HG02759 (cell line): ENCODE measurements at regions not wholly inside any gene's neighbourhood (a gene's known extent, or its start where the extent isn't known, plus 50 kb on each side); places are given as distances from the start of the nearest gene placed in this dataset.

ENCODE experiments used
- ATAC-seq: cut with Tn5 transposase; IDR thresholded peaks from one replicate; pipeline ENCODE4 v1.9.1; 2021; ENCODE audit warnings: mild to moderate bottlenecking, moderate library complexity; ENCODE audit not compliant: unreplicated experiment

- ATAC-seq = no peak
These were observed 72.2 kb upstream of the TAF1B start for GRCh38 chr2:9771101-9771449.

DNA sequence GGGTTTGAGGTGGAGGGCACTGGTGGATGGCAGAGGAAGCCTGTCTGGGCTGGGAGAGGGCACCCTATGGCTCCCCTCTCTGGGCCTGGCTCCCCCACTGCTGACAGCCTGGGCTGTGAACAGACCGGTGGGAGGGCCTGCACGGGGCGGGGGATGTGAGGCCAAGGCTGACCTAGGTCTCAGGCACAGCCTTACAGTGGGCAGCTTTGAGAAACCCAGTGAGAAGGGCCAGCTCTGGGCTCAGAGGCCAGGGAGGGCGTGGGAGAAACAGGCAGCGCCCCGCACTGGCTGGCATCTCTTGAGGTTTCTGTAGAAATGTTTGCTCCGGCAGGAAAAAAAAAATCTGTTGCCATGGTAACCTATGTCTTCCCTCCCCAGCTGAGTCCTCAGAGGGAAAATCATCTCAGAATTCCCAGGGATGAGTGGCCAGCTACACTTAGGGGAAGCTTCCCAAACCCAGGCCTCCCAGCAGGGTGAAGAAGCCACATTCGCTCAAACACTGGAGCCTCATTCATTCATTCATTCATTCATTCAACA is 71.7 kb upstream of the TAF1B start:
- ATAC-seq = no peak

GRCh38 chr2:9772035-9772998 is 71.0 kb upstream of the TAF1B start:
- no peak for ATAC-seq

DNA sequence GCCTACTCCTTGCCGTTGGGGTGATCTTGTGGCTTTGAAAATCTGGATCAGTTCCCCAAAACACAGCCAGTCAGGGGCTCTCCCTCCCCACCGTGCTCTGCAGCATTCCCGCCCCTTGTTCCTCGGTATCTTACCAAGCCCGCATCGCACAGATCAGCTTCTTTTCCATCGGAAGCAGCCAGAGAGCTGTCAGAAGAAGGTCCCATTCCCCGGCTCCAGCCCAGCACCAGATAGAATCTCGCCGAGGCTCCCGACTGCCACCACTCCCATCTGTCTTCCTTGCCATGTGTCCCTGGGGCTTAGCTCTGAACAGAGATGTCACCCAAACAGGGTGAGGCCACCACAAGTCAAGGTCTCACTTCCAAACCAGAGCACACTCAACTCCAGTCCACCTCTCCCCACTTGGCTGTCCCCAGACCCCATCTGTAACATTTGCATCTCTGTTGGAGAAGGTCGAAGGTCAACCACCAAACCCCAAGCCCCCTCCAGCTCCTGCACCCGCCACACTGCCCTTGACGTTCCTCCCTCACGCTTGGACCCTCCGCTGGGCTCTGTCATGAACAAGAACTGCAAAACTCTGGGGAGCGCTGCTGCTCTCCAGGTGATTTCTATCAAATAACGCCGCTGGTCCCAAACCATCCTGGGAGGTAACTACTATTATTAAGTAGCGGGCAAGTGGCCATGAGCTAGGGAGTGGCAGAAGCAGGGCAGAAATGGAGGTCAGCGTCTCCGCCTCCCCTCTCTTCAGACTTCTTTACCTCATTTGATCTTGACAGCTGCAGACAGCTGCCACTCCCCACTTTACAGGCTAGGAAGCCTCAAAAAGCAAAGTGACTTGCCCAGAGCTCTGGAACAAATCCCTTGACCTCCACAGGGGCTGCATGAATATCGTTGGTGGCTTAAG is 70.0 kb upstream of the TAF1B start:
- ATAC-seq = no peak

DNA sequence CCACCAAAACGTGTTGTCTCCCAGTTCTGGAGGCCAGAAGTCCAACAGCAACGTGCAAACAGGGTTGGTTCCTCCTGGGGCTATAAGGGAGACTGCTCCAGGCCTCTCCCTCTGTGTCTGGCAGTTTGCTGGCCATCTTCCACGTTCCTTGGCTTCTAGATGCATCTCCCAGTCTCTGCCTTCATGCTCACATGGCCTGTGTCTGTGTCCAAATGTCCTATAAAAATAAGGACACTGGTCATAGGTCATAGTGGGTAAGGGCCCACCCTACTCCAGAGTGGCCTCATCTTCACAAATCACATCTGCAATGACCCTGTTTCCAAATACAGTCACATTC is 69.4 kb upstream of the TAF1B start:
- no peak for ATAC-seq

- no peak for ATAC-seq
These were observed 69.0 kb upstream of the TAF1B start for GRCh38 chr2:9774266-9774665.

DNA sequence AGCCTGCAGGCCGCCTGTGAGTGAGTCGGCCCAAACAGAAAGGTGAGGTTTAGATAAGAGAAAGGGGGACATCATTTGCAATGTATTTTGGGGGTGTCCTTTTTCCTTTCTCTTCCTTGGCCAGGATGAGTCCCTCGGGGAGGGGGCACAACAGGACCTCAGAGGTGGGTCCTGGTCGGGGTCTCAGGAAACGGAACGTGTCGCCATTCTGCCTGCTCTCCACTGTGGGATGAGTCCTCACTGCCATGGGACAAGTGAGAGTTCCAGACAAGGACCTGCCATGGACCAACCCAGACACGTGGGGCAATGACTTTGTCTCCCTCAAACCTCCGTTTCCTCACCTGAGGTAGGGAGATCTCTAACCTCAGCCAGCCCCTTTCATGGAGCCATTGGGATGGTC is 67.9 kb upstream of the TAF1B start:
- no peak for ATAC-seq

DNA sequence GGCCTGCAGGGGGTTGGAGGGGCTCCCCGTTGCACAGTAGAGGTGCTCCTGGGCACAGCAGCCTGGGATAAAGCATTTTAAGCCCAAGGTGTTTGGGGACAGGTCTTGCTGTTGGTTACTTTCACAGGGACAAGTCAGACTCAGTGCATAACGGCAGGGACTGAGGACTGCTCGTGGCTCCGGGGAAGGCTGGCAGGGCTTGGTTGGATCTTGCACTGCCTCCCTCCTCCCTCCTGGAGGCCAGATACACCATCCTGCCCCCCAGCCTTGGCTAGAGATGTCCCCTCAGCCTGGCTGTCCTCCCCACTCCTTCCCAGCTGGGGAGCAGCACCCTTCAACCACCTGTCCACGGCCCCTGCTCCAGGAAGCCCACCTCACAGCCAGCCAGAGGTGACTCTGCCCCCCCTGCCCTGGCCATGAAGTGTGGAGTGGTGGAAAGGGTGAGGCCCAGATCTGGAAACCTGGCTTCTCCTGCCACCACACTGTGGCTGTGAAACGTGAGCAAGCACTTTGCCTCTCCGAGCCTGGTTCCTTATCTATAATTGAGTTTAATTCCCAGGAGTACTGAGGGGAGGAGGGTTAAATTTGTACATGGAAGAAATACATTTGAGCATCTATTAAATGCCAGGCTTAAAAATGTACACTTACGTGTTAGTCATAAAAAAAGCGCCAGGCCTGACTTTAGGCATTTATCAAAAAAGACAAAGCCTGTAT is 67.1 kb upstream of the TAF1B start:
- ATAC-seq = no peak

- ATAC-seq = no peak
These were observed 66.2 kb upstream of the TAF1B start for GRCh38 chr2:9777081-9777480.

GRCh38 chr2:9778012-9778411 is 65.3 kb upstream of the TAF1B start:
- ATAC-seq = no peak

- ATAC-seq = no peak
These were observed 64.6 kb upstream of the TAF1B start for GRCh38 chr2:9778471-9779316.

DNA sequence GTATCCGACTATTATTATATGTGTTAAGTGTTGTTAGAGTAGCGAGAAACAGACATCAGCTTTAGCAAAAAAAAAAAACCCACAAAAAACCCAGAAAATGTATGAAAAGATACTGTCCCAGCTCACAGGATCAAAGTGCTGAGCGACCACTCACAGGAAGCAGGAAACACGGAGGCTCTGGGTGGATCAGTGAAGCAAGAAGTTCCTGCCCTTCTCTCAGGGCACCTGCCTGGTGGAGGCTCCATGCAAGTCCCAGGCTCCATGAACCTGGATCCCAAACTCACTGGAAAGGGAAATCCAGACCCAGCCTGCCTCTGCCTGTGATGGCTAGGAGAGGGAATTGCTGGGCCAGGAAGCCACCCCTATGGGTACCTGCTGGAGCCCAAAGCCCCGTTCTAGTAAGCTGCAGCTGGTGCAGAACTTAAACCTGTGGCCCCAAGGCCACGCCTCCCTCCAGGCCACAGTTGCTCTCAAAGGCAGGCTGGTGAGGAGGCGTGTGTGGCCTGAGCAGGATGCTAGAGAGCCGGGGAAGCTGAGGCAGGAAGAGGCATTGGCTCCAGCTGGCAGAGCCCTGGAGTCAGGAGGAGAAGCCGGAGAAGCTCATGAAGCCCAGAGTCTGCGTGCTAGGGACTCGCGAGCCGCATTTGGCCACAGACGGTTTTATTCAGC is 63.5 kb upstream of the TAF1B start:
- ATAC-seq = no peak

DNA sequence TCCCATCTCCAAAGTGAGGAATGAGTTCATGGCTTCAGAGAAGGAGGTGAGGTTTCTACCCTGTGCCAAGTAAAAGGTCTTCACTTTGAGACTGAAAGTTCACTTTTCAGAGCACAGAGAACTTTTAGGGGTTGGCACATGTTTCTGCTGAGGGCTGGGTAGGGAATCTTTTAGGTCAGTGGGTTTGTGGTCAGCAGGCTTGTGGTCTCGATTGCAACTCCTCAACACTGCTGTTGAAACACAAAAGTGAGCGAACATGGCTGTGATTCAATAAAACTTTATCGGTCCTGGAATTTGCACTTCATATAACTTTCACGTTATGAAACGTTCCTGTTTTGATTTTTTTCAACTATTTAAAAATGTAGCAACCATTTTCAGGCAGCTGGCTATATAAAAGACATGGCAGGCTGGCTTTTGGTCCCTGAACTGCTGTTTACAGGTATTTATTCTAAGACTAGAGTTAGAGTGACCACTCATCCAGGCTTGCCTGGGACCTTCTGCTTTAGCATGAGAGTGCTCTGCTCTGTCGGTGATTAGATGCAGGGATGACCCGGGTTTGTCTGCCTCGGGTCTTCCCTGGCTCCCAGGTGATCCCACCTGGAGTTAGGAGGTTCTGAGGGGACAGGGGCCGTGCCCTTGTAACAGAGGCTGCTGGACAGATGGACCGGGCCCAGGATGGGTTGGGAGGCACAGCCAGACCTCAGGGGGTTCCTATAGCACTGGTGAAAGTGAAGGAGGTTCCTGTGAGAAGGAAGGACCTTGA is 62.7 kb upstream of the TAF1B start:
- ATAC-seq = no peak

DNA sequence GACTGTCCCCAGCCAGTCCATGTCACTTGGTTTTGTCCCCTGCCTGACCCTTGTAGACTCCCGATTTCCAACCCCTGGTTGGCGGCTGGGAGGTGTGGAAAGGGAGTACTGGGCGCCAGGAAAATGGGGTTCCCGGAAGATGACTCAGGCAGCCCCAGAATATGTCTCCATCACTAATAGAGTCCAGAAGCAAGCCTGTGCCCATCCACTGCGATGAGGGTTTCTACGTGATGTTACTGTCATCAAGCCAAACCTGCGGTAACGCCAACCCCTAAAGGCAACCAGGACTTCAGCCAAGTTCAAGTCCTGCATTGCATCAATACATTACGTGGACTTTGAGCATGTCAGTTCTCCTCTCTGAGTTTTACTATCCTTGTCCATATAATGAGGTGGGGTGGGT is 62.0 kb upstream of the TAF1B start:
- no peak for ATAC-seq

DNA sequence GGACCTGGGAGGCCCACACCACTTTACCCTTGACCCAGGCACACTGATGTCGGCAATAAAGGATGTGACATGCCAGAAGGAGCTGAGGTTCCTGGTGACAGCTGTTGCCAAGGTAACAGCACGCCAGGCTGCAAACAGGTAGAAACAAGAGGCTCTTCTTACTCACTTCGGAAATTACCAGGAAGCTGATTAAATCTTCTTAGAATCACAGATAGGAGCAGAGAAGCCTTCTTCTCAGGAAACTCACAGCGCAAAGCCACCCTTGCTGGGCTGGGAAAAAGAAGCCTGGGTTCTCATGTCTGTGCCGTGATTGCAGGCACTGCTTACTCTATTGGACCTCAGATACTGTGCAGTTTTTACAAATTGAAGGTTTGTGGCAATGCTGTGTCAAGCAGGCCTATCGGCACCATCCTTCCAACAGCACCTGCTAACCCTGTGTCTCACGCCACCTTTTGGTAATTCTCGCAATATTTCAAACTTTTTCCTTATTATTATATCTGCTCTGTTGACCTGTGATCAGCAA is 61.0 kb upstream of the TAF1B start:
- no peak for ATAC-seq

DNA sequence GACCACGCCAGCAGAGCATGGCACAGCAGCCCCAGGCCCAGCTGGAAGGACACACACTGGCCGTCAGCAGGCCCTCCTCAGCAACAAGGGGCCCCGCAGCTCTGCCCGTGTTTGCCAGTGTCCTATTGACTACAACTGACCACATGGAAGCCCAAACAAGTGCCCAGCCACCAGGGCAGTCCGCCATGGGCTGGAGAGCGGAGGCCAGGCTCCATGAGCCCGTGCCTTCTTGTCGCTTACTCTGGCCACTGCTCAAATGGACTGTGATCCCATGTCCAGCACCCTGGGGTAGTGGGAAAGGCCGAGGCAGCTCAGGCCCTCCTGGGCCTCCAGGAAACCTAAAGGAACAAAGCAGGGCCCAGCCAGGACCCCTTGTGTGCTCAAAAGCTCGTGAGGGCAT is 53.9 kb upstream of the TAF1B start:
- no peak for ATAC-seq

- no peak for ATAC-seq
These were observed 52.5 kb upstream of the TAF1B start for GRCh38 chr2:9790702-9791225.

DNA sequence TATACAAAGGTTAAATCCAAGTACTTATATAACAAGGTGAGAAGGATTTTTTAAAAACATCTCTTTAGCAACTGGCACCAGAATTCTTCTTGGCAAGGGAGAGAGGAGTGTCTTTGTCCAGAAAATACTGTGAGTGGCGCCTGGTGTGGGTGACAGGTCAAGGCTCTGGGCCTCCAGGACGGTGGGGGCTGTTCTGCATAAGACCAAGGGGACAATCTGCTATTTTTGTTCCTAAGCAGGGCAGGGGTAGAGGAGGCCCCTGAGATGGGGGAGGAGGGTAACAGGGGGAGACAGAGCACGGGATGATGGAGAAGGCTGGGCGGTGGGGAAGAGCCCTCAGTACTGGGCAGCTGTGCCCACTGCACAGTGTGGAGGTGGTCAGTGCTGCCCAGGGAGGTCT is 51.6 kb upstream of the TAF1B start:
- no peak for ATAC-seq
